Hematopoietic multipotent progenitor cell treated with erythropoietin and hydrocortisone succinate and interleukin-3 and kit ligand, for 17 days (in vitro differentiated cells): ENCODE measurements at regions not wholly inside any gene's neighbourhood (a gene's known extent, or its start where the extent isn't known, plus 50 kb on each side); places are given as distances from the start of the nearest gene placed in this dataset.
"Not testable (repeated sequence)": the region's sequence is repeated elsewhere in the genome, so short reads cannot be mapped to it uniquely, and the experiment has no call there.

Experiments
- DNase-seq: peaks from one replicate; pipeline ENCODE4 v3.0.0-alpha.2; 2015; ENCODE audit warnings: low spot score

DNA sequence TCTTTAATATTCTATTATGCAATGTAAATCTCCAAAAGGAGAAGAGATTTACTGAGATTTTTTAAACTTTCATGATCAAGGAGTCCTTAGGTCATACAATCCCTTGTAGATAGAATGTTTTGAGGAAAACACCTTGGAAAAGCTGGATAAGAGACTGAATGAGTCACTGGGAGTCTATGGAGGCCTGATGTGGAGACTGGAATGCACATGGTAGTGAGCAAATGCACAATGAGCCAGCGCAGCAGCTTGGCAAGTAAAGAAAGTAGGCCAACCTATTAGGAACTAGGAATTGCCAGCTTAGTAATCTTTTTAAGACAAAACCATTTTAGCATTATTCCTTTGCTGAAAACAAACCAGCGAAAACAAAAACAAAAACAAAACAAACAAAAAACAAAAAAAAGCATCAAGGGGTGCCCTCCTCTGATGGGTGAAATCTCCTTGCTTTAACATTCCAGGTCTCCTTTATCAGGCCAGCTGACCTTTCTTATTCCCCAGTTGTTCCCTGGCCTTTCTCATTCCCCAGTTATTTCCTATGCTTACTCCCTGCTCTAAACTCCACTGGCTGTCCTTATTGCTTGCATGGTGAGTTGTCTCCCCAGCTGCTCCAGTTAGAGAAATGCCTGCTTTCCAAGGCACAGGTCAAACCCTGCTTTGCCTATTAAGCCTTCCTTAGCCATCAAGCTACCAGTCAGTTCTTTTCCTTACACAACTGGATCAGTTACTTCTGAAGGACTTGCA lies 135.8 kb downstream of the PLCE1 start:
- no peak for DNase-seq

DNA sequence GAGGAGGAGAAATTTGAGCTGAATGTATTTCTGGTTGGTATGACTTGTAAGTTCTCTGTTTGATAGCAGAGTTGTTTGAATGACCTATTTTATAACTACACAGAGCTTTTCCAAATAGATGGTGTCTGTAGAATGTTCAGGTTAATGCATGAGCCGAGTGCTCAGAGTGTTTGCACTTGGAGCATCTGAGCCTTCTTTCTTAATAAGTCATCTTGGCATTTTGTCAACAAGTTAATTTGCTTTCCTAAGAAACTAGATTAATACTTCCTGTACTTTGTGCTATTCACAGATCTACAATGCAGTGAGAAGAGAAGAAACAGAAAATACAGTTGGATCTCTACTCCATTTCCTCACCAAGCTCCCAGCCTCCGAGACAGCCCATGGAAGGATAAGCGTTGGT lies 138.2 kb downstream of the PLCE1 start:
- no peak for DNase-seq

DNA sequence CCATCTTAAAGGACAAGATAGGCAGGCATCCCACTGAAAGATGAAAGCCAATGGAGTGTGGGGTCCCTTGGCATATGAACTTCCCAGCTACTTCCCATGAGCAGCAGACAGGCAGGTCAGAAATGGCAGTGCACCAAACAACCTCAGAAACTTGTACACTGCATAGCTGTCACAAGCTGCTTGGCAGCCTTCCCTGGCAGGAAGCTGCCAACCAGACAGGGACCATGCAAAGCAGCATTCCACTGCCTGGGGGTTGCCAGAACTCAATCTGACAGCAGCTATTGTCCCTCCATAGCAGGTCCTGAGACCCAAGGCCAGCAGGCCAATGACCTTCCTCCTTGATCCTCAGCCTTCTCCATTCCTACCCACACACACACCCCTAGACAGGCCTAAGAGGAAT lies 139.5 kb downstream of the PLCE1 start:
- no peak for DNase-seq

DNA sequence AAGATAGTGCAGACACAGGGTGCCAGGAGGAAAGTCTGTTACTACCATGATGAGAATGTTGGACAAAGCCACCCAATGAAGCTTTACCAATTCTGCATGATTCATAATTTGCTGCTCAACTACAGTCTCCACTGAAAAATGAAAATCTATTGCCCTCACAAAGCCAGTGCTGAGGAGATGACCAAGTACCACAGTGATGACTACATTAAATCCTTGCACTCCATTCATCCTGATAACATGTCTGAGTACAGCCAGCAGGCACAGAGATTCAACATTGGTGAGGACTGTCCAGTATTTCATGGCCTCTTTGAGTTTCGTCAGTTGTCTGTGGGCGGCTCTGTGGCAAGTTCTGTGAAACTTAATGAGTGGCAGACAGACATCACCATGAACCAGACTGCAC lies 144.0 kb downstream of the PLCE1 start:
- DNase-seq = no peak

DNA sequence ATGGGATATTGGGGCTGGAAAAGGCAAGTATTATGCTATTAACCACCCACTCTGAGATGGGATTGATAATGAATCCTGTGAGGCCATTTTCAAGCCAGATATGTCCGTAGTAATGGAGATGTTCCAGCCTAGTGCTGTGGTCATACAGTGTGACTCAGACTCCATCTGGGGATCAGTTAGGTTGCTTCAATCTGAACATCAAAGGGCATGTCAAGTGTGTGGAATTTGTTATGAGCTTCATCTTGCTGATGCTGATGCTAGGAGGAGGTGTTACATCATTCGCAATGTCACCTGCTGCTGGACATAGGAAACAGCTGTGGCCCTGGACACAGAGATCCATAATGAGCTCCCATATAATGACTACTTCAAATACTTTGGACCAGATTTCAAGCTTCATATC lies 144.7 kb downstream of the PLCE1 start:
- DNase-seq = no peak

DNA sequence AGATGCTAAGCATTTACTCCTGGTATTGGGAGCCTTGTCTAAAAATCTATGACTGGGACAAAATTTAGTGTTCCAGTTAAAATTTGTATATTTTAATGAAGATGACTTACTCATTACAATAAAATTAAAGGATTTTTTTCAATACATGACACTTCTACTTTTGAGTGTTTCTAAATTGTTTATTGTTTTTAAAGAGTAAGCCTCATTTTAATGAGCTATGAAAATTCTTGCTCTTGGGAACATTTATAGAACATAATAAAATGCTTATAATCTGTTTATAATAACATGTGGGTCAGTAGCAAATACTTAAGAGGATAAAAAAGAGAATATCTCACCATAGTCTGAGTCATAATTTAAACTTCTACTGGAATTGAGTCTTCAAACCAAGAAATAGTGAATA lies 149.5 kb downstream of the PLCE1 start:
- DNase-seq = no peak

DNA sequence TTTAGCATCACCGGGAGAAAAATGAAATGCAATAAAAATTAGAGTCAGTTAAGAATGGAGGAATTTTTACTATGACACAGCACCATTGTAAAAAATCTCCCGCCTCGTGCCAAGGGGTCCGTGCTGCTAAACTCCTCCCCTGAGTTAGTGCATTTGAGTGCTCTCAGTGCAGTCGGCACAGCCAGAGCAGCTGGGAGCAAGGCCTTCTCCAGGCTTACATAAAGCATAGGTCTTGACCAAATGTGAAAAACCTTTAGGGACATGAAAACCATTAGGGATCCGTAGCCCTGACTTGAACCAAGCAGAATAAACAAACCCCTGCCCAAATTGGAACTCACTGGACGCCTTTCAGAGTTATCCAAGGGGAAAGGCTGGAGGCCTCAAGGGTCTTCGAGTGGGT lies 152.6 kb downstream of the PLCE1 start:
- no peak for DNase-seq

DNA sequence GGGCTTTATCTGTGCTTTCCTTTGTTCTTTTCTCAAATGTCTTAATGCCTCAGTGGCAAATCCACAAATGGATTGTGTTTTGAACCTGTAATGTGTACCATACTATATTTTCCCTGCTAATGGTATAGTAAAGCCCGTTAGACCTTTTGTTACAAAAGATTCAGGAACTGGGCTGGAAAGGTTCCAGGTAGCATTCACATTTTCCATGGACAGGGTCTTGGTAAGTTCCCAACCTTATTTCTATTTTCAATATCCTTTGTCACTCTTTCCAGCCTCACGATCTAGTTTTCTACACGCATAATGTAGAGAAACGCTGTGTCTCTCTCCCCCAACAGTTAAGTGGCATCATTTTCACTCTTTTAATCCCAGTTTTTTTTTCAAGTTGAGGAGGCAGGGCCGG lies 153.0 kb downstream of the PLCE1 start:
- no peak for DNase-seq

DNA sequence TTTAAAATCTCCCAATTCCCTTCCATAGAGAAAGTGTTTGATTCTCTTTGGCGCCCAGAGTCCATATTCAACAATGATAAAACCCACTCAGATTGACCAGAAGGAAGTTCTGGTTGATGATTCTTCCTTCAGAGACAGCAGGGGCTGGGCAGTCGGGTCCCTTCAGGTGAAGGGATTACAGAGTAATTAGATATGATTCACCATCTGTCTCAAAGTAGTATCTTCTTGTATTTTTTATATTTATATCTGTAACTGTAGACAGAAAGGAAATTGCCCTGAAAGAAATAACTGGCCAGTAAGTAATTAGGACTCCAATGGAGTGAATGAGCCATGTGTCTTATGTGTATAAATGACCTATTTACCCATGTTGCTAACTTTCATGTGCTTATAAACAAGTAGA lies 156.0 kb downstream of the PLCE1 start:
- no peak for DNase-seq

DNA sequence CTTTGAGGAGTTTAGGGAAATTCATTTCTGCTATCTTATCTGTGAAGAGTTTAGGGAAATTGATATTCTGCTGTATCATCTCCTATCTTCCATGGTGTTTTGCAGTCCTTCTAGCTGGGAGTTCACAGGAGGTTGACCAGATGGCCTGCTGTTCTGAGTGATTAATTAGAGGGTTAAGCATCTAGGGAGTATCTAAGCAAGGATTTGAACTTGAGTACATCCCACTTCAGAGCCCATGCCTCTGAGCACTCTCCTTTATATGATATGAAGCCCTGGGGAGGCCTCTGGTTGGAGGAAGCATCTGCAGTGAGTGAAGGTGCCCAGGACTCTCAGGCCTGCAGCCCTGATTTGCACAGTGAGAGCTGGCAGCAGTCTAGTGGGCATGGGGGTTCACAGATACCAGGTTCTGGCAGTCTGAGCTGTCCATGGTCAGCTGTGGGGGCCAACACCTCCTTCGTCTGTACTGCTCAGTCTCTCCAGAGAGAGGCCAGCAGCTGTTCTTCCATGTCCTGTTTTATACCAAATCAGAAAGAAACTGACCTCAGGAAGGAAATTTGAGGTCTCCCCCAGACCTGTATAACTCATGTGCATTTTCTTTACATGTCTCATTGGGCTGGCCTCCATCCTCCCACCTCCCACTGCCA lies 156.9 kb downstream of the PLCE1 start:
- no peak for DNase-seq

DNA sequence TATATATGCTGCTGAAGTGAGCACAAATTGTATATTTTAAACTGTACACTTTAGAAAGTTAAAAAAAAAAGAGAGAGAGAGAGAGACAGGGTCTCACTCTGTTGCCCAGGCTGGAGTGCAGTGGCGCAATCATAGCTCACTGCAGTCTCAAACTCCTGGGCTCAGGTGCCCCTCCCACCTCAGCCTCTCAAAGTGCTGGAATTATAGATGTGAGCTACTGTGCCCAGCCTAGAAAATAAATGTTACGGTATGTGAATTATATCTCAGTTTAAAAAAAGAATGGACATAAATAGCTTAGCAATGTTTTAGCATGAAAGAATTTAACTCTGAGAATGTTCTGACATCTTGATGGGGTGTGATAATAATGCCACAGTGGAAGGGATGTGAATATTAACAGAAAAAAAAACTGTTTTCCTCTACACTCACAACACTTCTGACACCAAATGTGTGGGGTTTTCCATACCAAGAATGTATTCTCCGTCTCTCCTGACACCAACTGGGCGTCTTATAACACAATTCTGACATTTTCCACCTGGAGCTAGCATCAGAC lies 162.1 kb downstream of the PLCE1 start:
- DNase-seq = no peak

DNA sequence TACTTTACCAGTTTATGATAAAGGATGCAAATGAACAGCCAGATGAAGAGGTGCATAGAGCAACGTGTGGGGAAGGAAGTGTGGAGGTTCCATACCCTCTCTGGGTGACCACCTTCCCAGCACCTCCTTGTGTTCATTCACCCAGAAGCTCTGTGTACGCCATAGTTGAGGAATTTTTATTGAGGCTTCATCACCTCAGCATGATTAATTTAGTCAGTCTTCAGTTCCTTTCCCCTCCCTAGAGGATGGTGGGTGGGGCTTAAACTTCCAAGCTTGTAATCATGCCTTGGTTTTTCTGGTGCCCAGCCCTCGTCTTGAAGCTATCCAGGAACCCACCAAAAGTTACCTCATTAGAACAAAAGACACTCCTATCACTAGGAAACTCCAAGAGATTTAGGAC lies 162.7 kb downstream of the PLCE1 start:
- no peak for DNase-seq

DNA sequence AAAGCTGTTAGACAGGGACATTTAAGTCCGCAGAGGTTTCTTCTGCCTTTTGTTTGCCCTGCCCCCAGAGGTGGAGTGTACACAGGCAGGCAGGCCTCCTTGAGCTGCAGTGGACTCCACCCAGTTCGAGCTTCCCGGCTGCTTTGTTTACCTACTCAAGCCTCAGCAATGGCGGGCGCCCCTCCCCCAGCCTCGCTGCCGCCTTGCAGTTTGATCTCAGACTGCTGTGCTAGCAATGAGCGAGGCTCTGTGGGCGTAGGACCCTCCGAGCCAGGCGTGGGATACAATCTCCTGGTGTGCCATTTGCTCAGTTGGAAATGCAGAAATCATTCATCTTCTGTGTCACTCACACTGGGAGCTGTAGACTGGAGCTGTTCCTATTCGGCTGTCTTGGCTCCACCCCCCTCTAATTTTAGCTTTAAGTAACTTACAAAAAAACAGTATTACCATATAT lies 171.5 kb downstream of the PLCE1 start:
- not testable (repeated sequence) for DNase-seq

DNA sequence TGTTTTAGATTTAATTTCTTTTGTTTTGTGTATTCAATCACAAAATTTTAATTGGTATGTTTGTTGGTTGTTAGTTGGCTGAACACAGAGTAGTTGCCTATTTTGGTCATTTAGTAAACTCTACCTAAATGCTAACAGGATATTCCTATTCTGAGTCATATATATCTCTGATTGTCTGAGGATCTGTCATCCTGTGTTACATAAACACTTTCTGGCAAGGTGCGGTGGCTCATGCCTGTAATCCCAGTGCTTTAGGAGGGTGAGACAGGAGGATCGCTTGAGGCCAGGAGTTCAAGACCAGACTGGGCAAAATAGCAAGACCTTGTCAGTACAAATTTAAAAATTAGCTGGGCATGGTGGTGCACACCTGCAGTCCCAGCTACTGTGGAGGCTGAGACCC lies 178.6 kb downstream of the PLCE1 start:
- DNase-seq = no peak

DNA sequence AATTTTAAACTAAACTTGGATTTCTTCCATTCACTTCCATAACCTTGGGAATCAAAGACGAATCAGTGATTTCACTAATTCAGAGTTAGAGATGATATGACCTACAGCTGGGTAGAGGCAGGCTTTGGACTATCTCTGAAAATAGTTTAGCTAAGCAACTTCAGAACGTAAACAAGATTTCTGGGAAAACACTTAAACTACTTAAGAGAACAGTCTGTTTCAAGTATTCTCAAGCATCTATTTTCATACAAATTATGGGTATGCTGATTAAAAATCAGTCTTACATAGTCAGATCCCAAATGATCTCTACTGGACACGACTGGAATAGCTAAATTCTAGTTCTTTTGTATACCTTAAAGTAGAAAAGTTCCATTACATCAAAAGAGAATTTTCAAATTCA lies 179.9 kb downstream of the PLCE1 start:
- no peak for DNase-seq

DNA sequence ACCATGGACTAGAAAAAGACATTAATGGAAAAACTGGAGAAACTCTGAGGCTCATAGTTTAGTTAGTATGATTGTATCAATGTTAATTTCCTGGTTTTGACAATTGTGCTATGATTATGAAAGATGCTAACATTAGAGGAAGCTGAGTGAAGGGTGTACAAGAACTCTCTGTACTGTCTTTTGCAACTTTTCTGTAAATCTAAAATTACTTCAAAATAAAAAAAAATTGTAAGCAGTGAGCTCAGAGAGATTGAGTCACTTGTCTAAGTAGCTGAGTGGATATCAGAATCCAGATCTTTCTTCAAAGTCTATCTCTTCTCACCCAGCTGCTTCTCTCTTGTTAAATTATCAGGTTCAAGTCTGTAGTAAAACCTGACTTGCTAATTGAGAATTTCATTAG lies 181.1 kb downstream of the PLCE1 start:
- no peak for DNase-seq

DNA sequence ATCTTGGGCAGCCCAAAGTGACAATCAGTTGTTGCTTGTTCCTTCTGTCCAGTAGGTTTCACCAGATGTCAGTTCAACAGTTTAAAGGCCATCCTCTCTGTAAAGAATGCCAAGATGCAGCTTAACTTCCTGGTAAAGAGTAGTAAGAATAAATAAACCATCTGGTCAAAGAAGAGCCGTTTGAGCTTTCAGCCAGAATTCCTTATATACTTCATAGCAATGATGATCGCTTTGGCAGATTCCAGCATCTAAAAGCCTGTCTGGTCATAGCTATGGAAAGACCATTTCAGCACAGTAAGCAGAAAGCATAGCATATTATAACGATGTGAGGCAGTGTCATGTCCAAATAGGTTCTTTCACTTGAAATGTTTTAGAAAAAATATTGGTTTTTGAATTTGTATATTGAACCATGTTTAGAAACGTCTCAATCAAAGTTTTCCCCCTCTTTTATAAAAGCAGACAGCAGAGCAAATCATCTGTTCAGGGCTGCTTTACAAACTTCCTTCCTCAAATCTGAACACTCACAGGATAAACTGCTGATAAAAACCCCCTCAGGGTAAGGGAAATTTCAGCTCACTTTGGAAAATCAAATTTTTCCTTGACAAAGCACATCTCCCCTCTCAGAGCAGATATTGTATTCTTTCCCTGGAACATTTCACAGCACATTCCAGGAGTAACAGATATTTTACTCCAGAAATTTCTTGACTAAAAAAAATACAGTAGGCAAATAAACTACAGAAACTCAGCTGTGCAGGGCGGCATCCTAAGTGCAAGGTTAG lies 184.1 kb downstream of the NOC3L start:
- no peak for DNase-seq

DNA sequence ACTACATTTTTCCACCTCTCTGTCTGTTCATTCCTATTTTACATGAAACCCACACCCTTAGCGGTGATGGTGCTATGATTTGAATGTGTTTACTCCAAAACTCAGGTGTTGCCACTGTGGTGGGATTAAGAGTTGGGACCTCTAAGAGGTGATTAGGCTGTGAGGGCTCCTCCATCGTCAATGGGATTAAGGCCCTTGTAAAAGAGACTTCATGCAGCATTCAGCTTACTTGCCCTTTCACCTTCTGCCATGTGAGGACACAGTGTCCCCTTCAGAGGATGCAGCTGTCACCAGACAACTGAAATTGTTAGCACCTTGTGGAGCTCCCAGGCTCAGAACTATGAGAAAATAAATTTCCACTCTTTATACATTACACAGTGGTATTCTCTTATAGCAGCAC lies 182.2 kb downstream of the NOC3L start:
- DNase-seq = no peak

DNA sequence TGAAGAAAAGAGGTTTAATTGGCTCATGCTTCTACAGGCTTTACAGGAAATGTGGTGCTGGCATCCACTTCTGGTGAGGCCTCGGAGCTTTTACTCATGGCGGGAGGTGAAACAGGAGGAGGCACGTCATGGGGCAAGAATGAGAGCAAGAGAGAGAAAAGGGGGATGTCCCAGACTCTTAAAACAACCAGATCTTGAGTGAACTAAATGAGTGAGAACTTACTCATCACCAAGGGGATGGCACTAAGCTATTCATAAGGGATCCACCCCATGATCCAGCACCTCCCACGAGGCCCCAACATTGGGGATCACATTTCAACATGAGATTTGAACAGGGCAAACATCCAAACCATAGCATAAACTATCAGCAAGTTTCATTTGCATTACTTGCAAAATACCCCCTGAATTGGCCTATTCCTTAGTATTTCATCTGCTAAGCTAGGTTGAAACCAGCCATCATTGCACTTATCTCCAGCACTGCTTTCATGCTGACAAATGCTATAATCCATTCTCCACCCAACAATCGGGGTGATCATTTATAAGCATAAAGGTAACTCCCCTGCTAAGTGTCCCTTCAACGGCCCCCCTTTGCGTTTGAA lies 179.0 kb downstream of the NOC3L start:
- no peak for DNase-seq

DNA sequence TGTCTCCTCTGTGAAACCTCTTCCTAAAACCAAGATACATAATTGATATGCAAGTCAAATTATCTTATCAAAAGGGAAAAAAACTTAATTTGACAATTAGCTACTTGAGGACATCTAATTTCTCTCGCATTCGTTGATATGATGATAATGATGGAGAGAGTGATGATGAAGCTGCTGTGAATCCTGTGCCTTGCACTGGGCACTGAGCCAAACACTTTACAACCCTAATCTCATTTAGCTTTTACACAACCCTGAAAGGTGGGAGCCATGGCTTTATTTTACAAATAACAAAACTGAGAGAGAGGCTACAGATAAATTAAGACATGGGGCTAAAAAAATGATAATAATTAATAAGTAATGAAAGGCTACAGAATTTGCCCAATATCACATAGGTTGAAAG lies 176.0 kb downstream of the NOC3L start:
- DNase-seq = no peak

DNA sequence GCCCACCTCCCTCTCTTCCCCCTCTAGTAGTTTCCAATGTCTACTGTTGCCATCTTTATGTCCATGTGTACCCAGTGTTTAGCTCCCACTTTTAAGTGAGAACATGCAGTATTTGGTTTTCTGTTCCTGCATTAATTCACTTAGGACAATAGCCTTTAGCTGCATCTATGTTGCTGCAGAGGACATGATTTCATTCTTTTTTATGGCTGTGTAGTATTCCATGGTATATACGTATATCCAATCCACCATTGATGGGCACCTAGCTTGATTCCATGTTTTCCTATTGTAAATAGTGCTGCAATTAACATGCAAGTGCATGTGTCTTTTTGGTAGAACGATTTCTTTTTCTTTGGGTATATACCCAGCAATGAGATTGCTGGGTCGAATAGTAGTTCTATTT lies 170.4 kb downstream of the NOC3L start:
- DNase-seq = no peak

DNA sequence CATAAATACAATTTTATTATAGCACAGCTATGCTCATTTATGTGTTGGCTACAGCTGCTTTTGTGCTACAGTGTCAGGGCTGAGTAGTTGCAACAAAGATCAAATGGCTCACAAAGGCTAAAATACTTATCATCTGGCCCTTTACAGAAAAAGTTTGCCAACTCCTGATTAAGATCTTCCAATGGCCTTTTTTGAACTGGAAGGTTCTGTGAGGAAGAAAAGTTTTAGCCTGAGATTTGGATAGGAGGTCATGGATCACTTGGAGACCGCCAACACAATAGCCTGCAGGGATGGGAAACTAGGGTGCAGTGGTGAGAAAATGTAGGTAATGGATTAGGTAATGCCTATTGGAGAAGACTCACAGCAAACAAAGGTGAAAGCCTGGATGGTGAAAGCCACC lies 169.8 kb downstream of the NOC3L start:
- DNase-seq = no peak
